ENCODE measurements at regions not wholly inside any gene's neighbourhood (a gene's known extent, or its start where the extent isn't known, plus 50 kb on each side); places are given as distances from the start of the nearest gene placed in this dataset.

- no peak overlapping the region for H3K27ac Mint-ChIP-seq
- H3K4me3 Mint-ChIP-seq, result no peak overlapping the region
- H3K36me3 Mint-ChIP-seq (ENCODE audit: low read depth), result no peaks in the 10 kb centered on the region
- no peaks in the 10 kb centered on the region for H3K9me3 Mint-ChIP-seq
- H3K4me1 Mint-ChIP-seq, result peaks cover 17% of the 10 kb centered on the region
- DNase-seq, result peak; percentile 21
- no peak for TF ChIP-seq CTCF (IDR thresholded peaks at IDR 0.05)
- H3K27me3 Mint-ChIP-seq (ENCODE audit: low read depth, poor library complexity), result peaks cover 8% of the 10 kb centered on the region
Observed at GRCh38 chr16:77062878-77063675, 127.9 kb upstream of the MON1B start.

- Mint-ChIP-seq H3K27ac (no peak overlapping the region), H3K4me1 (peaks cover 17% of the 10 kb centered on the region), H3K36me3 (ENCODE audit: low read depth) (no peaks in the 10 kb centered on the region), H3K27me3 (ENCODE audit: low read depth, poor library complexity) (peaks cover 9% of the 10 kb centered on the region), H3K4me3 (no peak overlapping the region), H3K9me3 (no peaks in the 10 kb centered on the region)
- no peak for DNase-seq
- TF ChIP-seq CTCF (IDR thresholded peaks at IDR 0.05), result no peak
Observed at GRCh38 chr16:77063676-77064016, 127.3 kb upstream of the MON1B start.

- no peak for DNase-seq
- Mint-ChIP-seq H3K4me1 (peaks cover 17% of the 10 kb centered on the region), H3K27ac (no peak overlapping the region), H3K27me3 (ENCODE audit: low read depth, poor library complexity) (peaks cover 9% of the 10 kb centered on the region), H3K4me3 (no peak overlapping the region), H3K9me3 (no peaks in the 10 kb centered on the region), H3K36me3 (ENCODE audit: low read depth) (no peaks in the 10 kb centered on the region)
- no peak for TF ChIP-seq CTCF (IDR thresholded peaks at IDR 0.05)
Observed at GRCh38 chr16:77064037-77064436, 127.0 kb upstream of the MON1B start.

- no peaks in the 10 kb centered on the region for H3K9me3 Mint-ChIP-seq
- peaks cover 9% of the 10 kb centered on the region for H3K27me3 Mint-ChIP-seq (ENCODE audit: low read depth, poor library complexity)
- H3K27ac Mint-ChIP-seq, result no peak overlapping the region
- H3K36me3 Mint-ChIP-seq (ENCODE audit: low read depth), result no peaks in the 10 kb centered on the region
- H3K4me1 Mint-ChIP-seq, result peaks cover 17% of the 10 kb centered on the region
- no peak overlapping the region for H3K4me3 Mint-ChIP-seq
- TF ChIP-seq CTCF (IDR thresholded peaks at IDR 0.05), result no peak
- no peak for DNase-seq
Observed at GRCh38 chr16:77066896-77067496, 124.0 kb upstream of the MON1B start.

GRCh38 chr16:77067900-77068299 lies 123.1 kb upstream of the MON1B start:
- Mint-ChIP-seq H3K4me1 (peaks cover 12% of the 10 kb centered on the region), H3K4me3 (no peak overlapping the region), H3K27me3 (ENCODE audit: low read depth, poor library complexity) (peaks cover 6% of the 10 kb centered on the region), H3K36me3 (ENCODE audit: low read depth) (no peaks in the 10 kb centered on the region), H3K9me3 (no peaks in the 10 kb centered on the region), H3K27ac (no peak overlapping the region)
- TF ChIP-seq CTCF (IDR thresholded peaks at IDR 0.05), result no peak
- no peak for DNase-seq

- no peak for TF ChIP-seq CTCF (IDR thresholded peaks at IDR 0.05)
- Mint-ChIP-seq H3K27me3 (ENCODE audit: low read depth, poor library complexity) (peaks cover 6% of the 10 kb centered on the region), H3K4me1 (peaks cover 7% of the 10 kb centered on the region), H3K36me3 (ENCODE audit: low read depth) (no peaks in the 10 kb centered on the region), H3K9me3 (no peaks in the 10 kb centered on the region), H3K27ac (no peak overlapping the region), H3K4me3 (no peak overlapping the region)
- no peak for DNase-seq
Observed at GRCh38 chr16:77068402-77068801, 122.6 kb upstream of the MON1B start.
